HepG2 (cell line): ENCODE measurements at regions not wholly inside any gene's neighbourhood (a gene's known extent, or its start where the extent isn't known, plus 50 kb on each side); places are given as distances from the start of the nearest gene placed in this dataset.

ENCODE experiments used
- CC2D1A ChIP-seq: sonication (generic); formaldehyde crosslinking; IDR thresholded peaks from 2 replicates; pipeline ENCODE4 v1.8.1; 2023; ENCODE audit warnings: mild to moderate bottlenecking, missing genetic modification reagents
- TRIM24 ChIP-seq: sonication (generic); formaldehyde crosslinking; IDR thresholded peaks from 2 replicates; pipeline ENCODE4 v1.8.0; 2022; ENCODE audit warnings: mild to moderate bottlenecking, missing genetic modification reagents

- TF ChIP-seq TRIM24 (no peak), CC2D1A (CRISPR knock-in tag) (no peak)
Measured at GRCh38 chrY:7769790-7770375, 858.3 kb upstream of the AMELY start.
